Nephron progenitor cell (in vitro differentiated cells): ENCODE measurements at regions not wholly inside any gene's neighbourhood (a gene's known extent, or its start where the extent isn't known, plus 50 kb on each side); places are given as distances from the start of the nearest gene placed in this dataset.

ENCODE experiments used
- DNase-seq: peaks from one replicate; pipeline ENCODE4 v3.0.0; 2021
- H3K27ac Mint-ChIP-seq: 2 replicates; pipeline ENCODE4 v1.8.0; 2021; ENCODE audit warnings: mild to moderate bottlenecking, moderate library complexity, mixed read lengths
- H3K27me3 Mint-ChIP-seq: 2 replicates; pipeline ENCODE4 v1.8.0; 2021; ENCODE audit warnings: mild to moderate bottlenecking, low read depth, mixed read lengths; ENCODE audit not compliant: poor library complexity
- H3K36me3 Mint-ChIP-seq: 2 replicates; pipeline ENCODE4 v1.8.0; 2021; ENCODE audit warnings: low read depth, mixed read lengths
- H3K4me1 Mint-ChIP-seq: 2 replicates; pipeline ENCODE4 v1.8.0; 2021; ENCODE audit warnings: mixed read lengths
- H3K4me3 Mint-ChIP-seq: 2 replicates; pipeline ENCODE4 v1.8.0; 2021; ENCODE audit warnings: mild to moderate bottlenecking, moderate library complexity, mixed read lengths
- H3K9me3 Mint-ChIP-seq: 2 replicates; pipeline ENCODE4 v1.8.0; 2021; ENCODE audit warnings: mild to moderate bottlenecking, moderate library complexity, mixed read lengths
- CTCF ChIP-seq: fragments of 200-600 bp; sonication (generic); IDR thresholded peaks from 2 replicates; pipeline ENCODE4 v1.5.0; 2021; ENCODE audit warnings: antibody characterized with exemption

DNA sequence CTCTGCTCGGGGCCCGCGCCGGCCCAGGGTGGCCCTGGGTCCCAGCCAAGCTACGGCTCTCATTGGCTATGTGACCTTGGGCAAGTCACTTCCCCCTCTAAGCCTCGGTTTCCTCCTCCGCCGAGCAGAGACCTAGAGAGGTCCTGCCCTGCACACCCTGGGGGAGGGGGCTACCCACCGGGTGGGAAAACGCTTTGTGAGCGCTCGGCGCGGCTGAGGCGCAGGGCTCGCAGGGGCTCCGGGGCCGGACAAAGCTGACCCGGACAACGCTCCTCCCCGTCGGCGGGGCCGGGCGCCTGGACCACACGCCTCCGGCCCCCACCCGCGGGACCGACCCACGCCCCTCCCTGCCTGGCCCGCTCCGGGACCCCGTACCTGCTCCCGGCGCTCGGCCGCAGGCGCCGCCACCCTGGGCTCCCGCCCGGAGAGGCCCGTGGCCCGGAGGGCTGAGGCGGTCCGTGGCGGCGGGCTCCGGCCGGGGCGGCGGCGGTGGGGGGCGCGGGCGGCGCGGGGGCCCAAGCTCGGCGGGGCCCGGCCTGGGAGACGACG, 85.7 kb upstream of the MELK start:
- no peaks in the 10 kb centered on the region for H3K9me3 Mint-ChIP-seq
- peak; percentile 65 for DNase-seq
- H3K27me3 Mint-ChIP-seq = peaks cover 4% of the 10 kb centered on the region
- no peaks in the 10 kb centered on the region for H3K36me3 Mint-ChIP-seq
- no peak for TF ChIP-seq CTCF
- no peak overlapping the region for H3K27ac Mint-ChIP-seq
- H3K4me3 Mint-ChIP-seq = peak overlapping the region; percentile 90
- H3K4me1 Mint-ChIP-seq = peaks cover 64% of the 10 kb centered on the region

GRCh38 chr9:36486329-36486932, 86.3 kb upstream of the MELK start:
- no peaks in the 10 kb centered on the region for H3K9me3 Mint-ChIP-seq
- H3K4me1 Mint-ChIP-seq = peaks cover 66% of the 10 kb centered on the region
- no peak for TF ChIP-seq CTCF
- H3K27ac Mint-ChIP-seq = peak overlapping the region; percentile 65
- H3K36me3 Mint-ChIP-seq = no peaks in the 10 kb centered on the region
- peak; percentile 30 for DNase-seq
- H3K27me3 Mint-ChIP-seq = peaks cover 4% of the 10 kb centered on the region
- H3K4me3 Mint-ChIP-seq = peak overlapping the region; percentile 90

DNA sequence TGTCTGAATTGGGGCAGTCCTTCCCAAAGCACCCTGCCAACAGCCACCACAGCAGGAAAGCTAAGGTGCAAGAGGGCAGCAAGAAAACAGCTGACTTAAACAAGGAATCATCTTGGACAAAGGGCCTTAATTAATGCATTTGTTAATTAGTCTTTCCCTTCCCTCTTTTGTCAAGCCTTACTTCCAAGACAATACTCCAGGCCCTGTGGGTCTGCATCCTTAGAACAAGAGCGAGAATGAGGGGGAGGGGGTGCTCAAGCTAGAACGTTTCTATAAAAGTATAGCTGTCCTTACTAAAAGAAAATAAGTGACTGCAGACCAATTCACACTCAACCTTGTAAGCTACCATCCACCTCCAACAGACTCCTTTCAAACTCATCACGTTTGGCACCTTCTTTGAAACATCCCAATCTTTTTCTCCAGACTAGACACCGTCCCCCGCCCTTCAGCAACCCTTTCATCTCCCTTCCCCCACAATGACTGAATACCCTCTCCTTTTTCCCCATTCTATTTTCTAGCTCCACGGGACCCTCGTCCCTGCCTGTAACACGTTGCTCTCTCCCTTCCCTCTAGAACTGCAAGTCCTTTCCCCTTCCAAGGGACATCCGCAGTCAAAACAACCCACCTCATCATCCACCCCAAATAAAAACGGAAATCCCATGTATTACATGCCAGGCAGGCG, 85.7 kb upstream of the RNF38 start:
- Mint-ChIP-seq H3K36me3 (peaks cover 3% of the 10 kb centered on the region), H3K27ac (peak overlapping the region; percentile 65), H3K27me3 (peaks cover 4% of the 10 kb centered on the region), H3K4me3 (peak overlapping the region; percentile 90), H3K9me3 (no peaks in the 10 kb centered on the region), H3K4me1 (peaks cover 70% of the 10 kb centered on the region)
- DNase-seq = no peak
- no peak for TF ChIP-seq CTCF

- DNase-seq = no peak
- H3K4me1 Mint-ChIP-seq = peaks cover 61% of the 10 kb centered on the region
- peak overlapping the region; percentile 43 for H3K4me3 Mint-ChIP-seq
- peaks cover 4% of the 10 kb centered on the region for H3K27me3 Mint-ChIP-seq
- TF ChIP-seq CTCF = no peak
- no peaks in the 10 kb centered on the region for H3K9me3 Mint-ChIP-seq
- H3K27ac Mint-ChIP-seq = no peak overlapping the region
- H3K36me3 Mint-ChIP-seq = peaks cover 9% of the 10 kb centered on the region
These were observed 84.1 kb upstream of the RNF38 start for GRCh38 chr9:36484124-36484523.

- no peak for DNase-seq
- H3K27me3 Mint-ChIP-seq = no peaks in the 10 kb centered on the region
- TF ChIP-seq CTCF = no peak
- peaks cover 29% of the 10 kb centered on the region for H3K4me1 Mint-ChIP-seq
- no peak overlapping the region for H3K4me3 Mint-ChIP-seq
- H3K9me3 Mint-ChIP-seq = no peaks in the 10 kb centered on the region
- peak overlapping the region; percentile 79 for H3K27ac Mint-ChIP-seq
- H3K36me3 Mint-ChIP-seq = peaks cover 21% of the 10 kb centered on the region
These were observed 79.0 kb upstream of the RNF38 start for GRCh38 chr9:36479101-36479500.
